GM12878 (cell line): ENCODE measurements at regions not wholly inside any gene's neighbourhood (a gene's known extent, or its start where the extent isn't known, plus 50 kb on each side); places are given as distances from the start of the nearest gene placed in this dataset.

Experiments used
- BCL3 ChIP-seq: IDR thresholded peaks from 2 replicates; pipeline ENCODE4 v1.6.1; 2011; ENCODE audit warnings: borderline replicate concordance, low read depth, mild to moderate bottlenecking, moderate library complexity, low read length; ENCODE audit not compliant: insufficient read depth, poor library complexity, severe bottlenecking
- CTCF ChIP-seq, 3 experiments: IDR thresholded peaks in 2 of 3; conservative IDR thresholded peaks in 1 of 3; 2 replicates each; pipeline ENCODE4 v1.5.1; 2011; ENCODE audit warnings: low read depth in 3 of 3, low read length in 3 of 3, mild to moderate bottlenecking in 3 of 3, control low read depth in 2 of 3, moderate library complexity in 2 of 3, inconsistent platforms in 1 of 3, mixed read lengths in 1 of 3; ENCODE audit not compliant: control insufficient read depth in 2 of 3, insufficient read depth in 1 of 3; ENCODE audit errors: extremely low read depth in 1 of 3
- EP300 ChIP-seq, 2 experiments: fragments of 150-350 bp in 1 of 2; IDR thresholded peaks; 2 replicates each; pipeline ENCODE4 v1.6.1; 2011 to 2012; ENCODE audit warnings: low read depth in 2 of 2, low read length in 2 of 2, borderline replicate concordance in 1 of 2, improper control_type of control experiment in 1 of 2, inconsistent platforms in 1 of 2; ENCODE audit not compliant: control insufficient read depth in 1 of 2
- EZH2 ChIP-seq: IDR thresholded peaks from 2 replicates; pipeline ENCODE4 v1.6.1; 2012; ENCODE audit warnings: low read depth, mild to moderate bottlenecking, control low read depth, inconsistent platforms, low read length, borderline replicate concordance; ENCODE audit not compliant: control insufficient read depth
- NFYB ChIP-seq: IDR thresholded peaks from 2 replicates; pipeline ENCODE4 v1.6.1; 2011; ENCODE audit warnings: low read depth, mild to moderate bottlenecking, low read length, improper control_type of control experiment, moderate library complexity; ENCODE audit not compliant: insufficient read depth
- POLR2AphosphoS5 ChIP-seq: IDR thresholded peaks from 2 replicates; pipeline ENCODE4 v1.6.1; 2011; ENCODE audit warnings: mild to moderate bottlenecking, low read length, inconsistent platforms
- RFX5 ChIP-seq: IDR thresholded peaks from 2 replicates; pipeline ENCODE4 v1.6.1; 2011; ENCODE audit warnings: low read depth, low read length, improper control_type of control experiment
- SMC3 ChIP-seq: IDR thresholded peaks from 2 replicates; pipeline ENCODE4 v1.6.1; 2011; ENCODE audit warnings: low read length, improper control_type of control experiment, borderline replicate concordance
- ZNF274 ChIP-seq: IDR thresholded peaks from one replicate; pipeline ENCODE4 v1.8.0; 2011; ENCODE audit not compliant: insufficient read length, insufficient read depth

- TF ChIP-seq NFYB (no peak), CTCF (IDR thresholded peaks at IDR 0.05 in 2 of 3, conservative IDR thresholded peaks at IDR 0.05 in 1 of 3; ENCODE audit: control insufficient read depth in 2 of 3, extremely low read depth in 1 of 3, insufficient read depth in 1 of 3, low read depth in 3 of 3, low read length in 3 of 3) (no peak), SMC3 (no peak), BCL3 (no peak), POLR2AphosphoS5 (no peak), RFX5 (no peak), EZH2 (no peak), EP300 (IDR thresholded peaks at IDR 0.05; ENCODE audit: borderline replicate concordance in 1 of 2, control insufficient read depth in 1 of 2, low read depth in 2 of 2, low read length in 2 of 2) (no peak), ZNF274 (no peak)
These were observed 456.2 kb upstream of the CDH5 start for GRCh38 chr16:65910291-65910690.
